Adrenal gland (tissue), 5 donors: ENCODE measurements at regions not wholly inside any gene's neighbourhood (a gene's known extent, or its start where the extent isn't known, plus 50 kb on each side); places are given as distances from the start of the nearest gene placed in this dataset.

Experiments used
- CTCF ChIP-seq, 6 experiments: fragments of 450-650 bp in 4 of 6; fragments of 200-600 bp in 2 of 6; sonication (generic) in 1 of 6; IDR thresholded peaks; 1 replicate in 5 of 6; 2 replicates in 1 of 6; pipeline versions ENCODE4 v1.5.1 to v1.8.0; 2016 to 2021; ENCODE audit warnings: antibody characterized with exemption in 6 of 6, mild to moderate bottlenecking in 2 of 6, moderate library complexity in 1 of 6
- POLR2A ChIP-seq, 2 donors: fragments of 450-650 bp; IDR thresholded peaks; one replicate each; pipeline ENCODE4 v1.6.1; 2017; ENCODE audit warnings: antibody characterized with exemption in 2 of 2, mild to moderate bottlenecking in 2 of 2, moderate library complexity in 1 of 2
- donor health status: DM: no; HTN: no; CAD: no.

- no peak for TF ChIP-seq CTCF (IDR thresholded peaks at IDR 0.05)
- TF ChIP-seq POLR2A (IDR thresholded peaks at IDR 0.05) = no peak
Observed at GRCh38 chr3:125651244-125651643, 55.9 kb upstream of the OSBPL11 start.
